Renal cortical epithelial cell (primary cell): ENCODE measurements at regions not wholly inside any gene's neighbourhood (a gene's known extent, or its start where the extent isn't known, plus 50 kb on each side); places are given as distances from the start of the nearest gene placed in this dataset.

Source experiments
- DNase-seq: peaks from one replicate; pipeline ENCODE4 v3.0.0-alpha.2; 2011; ENCODE audit warnings: low read depth

DNA sequence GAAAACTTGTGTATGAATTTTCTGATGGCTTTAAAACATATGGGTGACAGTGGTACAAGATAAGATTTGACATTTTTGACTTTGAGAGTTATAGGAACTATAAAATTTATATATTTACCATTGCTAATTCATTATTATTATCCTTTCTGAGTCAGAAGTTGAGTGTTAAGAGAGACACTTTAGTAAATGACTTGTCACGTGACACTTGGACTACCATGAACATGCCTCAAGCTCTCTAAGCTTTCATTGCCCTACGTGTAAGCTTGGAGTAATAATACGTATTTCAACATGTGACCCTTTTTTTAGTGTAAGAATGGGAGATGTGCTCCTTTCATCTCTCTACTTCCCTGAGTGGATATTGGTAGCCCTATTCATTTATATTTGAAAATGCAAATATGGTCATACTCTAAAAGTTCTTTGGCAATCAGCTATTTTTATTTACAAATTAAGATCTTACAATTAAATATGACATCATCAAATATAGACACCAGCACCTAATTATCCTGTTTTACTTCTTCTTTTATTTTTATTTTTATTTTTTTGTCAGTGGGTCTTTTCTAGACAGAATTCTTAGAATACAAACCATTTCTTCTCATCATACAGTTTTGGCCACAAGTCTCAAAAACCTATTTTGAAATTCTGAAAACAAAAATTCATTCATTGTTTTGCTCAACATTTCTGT is 837.0 kb downstream of the PDHA2 start:
- DNase-seq = no peak

DNA sequence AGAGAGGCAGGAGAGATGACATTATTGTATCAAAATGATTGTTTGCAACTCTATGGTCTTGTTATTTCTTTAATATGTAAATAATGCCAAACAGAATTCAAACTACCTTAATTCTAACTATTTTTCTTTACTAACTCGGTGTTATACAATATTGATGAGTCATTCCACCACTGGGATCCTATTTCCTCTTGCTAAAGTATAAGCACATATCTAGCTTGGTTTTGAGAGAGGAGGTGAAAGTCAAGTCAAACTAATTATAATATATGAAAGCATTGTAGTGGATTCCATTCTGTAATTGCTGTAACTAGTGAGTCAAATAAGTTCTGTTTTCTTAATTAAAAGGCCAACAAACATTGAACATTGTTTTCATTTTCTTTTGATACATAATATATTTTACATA is 837.6 kb downstream of the PDHA2 start:
- DNase-seq = peak; percentile 30

DNA sequence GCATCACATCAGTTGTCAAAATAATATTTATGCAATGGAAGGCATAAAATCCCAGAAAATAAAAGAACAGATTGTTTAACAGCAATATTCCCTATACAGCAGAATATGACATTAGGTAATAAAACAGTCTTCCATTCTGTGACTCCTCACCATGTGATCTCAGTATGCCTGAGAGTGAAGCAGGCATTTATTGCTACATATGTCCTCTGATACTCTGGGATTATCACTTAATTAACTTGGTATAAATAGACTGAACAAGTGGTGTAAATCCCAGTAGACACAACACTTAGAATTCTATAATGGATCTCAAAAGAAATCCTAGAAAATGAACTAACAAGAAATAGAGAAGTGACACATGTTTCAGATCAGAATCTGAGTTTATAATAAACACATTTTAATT is 841.3 kb downstream of the PDHA2 start:
- no peak for DNase-seq

DNA sequence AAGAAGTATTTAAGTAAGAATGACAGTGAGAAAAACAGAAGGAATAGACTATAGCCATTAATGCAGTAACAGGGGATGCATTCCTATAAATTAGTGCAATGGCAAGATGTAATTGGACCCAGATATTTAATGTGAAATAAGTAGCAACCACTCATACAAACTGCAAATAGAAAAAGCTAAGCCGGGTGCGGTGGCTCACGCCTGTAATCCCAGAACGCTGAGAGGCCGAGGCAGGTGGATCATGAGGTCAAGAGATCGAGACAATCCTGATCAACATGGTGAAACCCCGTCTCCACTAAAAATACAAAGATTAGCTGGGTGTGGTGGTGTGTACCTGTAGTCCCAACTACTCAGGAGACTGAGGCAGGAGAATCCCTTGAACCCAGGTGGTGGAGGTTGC is 845.8 kb downstream of the PDHA2 start:
- no peak for DNase-seq

DNA sequence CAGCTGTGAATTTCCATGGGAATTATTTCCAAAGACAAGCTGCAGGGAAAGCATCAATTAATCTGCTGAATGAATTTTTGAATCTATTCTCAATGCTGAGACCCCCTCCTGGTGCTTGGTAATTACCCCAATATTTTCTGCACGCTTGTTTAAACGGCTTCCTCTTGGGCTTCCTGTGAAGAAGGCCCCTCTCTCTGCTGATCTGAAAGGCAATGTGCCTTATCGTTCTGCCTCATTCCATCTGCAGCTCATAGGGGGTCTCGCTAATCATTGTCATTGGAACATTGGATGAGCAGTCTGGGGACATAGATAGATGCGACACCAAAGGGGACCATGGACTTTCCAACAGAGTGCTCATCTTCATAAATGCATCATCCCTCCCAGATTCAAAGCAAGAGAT is 851.6 kb downstream of the PDHA2 start:
- no peak for DNase-seq

DNA sequence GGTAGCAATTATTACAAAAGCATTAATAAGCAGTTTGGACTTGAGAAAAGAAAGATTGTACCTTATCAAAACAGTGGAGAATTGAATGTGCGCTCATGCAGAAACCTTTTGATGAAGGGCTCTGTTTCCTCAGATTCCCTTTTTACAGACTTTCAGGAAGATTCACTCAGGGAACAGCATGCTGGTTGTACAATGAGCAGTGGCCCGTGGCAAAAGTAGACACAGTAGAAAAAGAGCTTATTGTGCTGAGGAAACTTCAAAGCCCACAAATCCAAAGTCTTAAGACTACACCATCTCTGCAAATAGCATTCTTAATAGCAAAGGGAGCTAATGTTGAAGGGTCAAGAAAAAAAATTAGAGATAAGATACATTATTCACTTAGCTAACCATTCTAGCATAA is 858.9 kb downstream of the PDHA2 start:
- DNase-seq = peak; percentile 20

DNA sequence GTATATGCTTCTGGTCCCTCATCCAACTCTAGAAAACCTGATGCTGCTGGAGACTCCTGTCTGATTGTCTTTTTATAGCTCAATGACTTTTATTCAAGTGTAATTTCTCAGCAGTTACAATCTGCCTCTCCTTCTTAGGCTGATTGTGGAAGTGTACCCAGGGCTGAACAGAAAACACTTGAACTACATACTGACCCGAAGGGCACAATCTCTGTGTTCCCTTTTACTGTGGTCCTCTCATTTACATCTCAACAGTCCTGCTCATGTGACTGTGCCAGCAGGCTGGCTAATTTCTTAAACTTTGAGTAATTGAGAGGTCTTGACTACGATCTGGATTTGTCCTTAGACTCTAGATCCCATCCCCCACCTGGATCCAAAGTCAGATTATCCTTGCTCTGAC is 863.4 kb downstream of the PDHA2 start:
- no peak for DNase-seq

DNA sequence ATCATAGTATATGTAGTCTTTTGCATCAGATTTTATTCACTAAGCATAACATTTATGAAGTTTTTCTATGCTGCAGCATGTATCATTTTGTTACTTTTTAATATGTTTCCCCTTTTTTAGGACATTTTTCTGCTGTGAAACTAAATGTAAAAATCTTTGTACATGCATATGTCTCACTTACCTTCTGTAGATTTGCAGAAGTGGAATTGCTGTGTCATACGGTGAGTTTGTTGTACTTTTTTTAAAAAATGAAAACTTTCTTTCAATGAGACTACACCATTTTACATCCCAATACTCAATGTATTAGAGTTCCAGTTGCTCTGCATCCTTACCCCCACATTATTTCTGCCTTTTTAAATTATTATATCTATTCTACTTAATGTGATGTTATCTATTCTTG is 868.9 kb downstream of the PDHA2 start:
- no peak for DNase-seq

DNA sequence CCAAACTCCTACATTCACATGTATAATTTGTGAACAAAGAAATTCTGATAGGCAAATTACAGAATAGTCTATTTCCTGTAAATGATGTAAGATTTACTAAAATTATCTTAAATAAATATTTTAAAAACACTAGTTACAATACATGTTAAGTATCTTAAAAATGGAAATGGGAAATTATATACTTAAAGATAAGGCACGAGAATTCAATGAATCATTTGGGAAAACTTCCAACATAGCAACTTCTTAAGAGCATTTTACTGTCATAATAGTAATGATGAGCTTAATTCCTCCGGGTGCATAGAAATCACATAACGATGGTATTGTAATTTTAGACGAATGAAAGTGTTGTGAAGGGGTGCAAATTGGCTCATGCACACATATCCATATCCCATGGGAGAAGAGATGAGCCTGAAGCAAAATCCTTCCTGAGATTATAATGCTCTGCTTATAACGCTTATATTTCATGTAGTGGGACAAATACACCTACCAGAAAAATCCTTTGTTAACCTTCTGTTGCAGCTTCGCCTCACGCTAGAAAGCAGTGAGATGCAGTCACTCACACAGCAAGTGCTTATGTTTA is 873.5 kb downstream of the PDHA2 start:
- no peak for DNase-seq

DNA sequence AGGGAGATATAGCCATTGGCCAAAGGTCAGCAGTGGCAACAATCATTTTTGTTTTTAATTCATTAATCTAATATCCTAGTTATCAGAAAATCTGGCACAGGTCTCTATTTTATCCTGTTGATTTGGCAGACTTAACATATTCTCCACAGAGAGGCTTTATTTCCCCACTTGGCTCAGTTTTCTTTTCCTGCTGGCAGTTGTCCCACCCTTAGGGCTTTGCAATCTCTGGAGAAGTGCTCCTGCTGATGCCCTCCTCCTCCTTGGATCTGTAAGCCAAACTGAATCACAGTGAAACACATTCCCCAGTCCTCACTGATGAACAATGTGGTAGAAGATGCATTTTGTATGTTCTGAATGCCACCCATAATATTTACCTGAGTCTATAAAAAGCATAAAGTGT is 889.7 kb downstream of the PDHA2 start:
- DNase-seq = no peak

DNA sequence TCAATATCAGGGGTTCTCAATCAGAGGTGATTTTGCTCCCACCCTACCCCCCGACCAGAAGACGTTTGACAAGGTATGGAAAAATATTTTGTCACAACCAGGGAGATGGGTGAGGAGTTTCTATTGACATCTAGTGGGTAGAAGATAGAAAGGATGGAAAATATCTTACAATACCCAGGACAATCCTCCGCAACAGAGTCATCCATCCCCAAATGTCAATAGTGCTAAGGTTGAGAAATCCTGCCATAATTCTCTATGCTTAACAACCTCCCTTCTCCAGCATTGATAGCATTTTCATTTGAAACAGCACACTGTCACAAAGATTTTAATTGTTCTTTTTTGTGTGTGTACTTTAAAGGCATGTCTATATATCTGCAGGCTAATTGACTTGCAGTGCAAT is 890.5 kb downstream of the PDHA2 start:
- DNase-seq = no peak

DNA sequence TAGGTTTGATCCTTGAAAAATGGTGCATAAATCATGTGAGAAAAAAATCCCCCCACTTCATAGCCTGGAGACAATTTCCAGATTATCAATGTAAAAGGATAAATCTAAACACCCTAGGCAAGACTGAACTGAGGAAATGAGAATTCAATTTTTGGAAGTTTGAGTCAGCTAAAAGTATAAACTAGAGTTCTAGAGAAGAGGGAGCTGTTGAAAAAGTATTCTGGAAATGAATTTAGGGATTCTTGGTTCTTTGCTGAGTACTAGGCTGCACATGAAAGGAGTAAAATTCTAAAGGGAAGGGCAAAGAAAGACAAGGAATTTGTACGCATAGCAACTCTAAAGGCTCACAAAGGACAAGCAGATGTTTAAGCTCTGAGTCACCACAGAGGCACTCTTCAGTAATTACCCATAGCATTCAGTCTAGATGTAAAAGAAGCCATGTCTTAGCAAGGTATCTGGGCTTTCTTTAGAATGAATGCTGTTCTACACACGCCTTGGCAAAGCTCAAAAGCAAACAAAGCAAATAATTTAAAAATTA is 896.5 kb downstream of the PDHA2 start:
- DNase-seq = peak; percentile 70

DNA sequence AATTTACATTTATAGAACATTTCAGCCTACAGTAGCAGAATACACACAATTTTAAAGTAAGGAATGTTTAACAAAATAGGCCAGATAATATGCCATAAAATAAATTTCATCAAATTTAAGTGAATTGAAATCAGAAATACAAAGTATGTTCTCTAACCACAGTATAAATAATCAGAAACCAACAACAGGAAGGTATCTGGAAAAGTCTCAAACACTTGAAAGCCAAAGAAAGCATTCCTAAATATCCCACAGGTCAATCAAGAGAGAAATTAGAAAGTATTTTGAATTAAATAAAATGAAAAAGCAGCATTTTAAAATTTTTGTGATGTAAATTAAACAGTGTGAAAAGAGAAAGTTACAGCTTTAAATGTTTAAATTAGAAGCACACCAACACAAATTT is 899.2 kb downstream of the PDHA2 start:
- no peak for DNase-seq

DNA sequence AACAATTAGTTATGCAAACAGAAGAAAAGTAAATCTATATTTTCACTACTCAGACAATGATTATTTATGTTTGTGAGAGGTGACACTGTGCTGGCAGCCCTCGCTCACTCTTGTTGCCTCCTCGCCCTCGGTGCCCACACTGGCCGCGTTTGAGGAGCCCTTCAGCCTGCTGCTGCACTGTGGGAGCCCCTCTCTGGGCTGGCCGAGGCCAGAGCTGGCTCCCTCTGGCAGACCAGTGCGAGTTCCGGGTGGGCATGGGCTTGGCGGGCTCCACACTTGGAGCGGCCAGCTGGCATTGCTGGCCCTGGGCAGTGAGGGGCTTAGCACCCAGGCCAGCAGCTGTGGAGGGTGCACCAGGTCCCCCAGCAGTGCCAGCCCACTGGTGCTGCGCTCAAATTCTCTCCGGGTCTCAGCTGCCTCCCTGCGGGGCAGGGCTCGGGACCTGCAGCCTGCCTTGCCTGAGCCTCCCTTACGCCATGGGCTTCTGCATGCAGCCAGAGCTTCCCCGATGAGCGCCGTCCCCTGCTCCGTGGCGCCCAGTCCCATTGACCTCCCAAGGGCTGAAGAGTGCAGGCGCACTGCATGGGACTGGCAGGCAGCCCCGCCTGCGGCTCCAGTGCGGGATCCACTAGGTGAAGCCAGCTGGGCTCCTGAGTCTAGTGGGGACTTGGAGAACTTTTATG is 902.6 kb downstream of the PDHA2 start:
- no peak for DNase-seq

DNA sequence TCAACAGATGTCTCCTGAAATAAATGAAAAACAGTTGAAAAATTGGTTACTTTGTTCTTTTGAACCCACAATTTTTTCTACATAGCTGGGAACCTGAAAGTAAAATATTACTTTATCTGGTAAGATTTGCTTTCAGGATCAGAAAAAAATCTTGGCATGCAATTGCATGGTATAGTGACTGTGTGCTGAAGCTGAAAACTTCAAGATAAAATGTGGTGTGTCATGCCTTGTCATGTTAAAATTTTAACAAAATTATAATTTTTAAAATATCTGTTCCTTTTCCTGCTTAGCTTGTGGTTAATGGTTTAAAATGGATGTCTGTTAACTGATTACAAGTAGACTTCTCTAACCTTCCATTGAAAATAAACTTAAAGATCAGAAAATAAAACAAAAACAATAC is 904.8 kb downstream of the PDHA2 start:
- no peak for DNase-seq

DNA sequence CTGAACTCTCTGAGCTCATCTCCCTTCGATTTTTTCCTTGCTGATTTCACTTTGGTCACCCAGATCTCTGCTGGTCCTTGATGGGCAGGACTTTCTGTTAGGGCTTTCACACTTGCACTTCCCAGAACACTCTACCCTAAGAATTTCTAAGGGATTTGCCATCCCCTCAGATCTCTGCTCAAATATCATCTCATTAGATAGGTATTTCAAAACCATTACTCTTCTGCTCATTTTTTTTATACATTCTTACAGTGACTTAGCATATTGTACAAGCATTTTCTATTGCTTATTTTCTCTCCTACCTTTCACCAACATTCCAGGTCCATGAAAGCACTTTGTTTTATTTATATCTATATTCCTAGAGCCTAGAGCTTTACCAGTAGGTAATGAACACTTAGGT is 913.3 kb downstream of the PDHA2 start:
- no peak for DNase-seq

DNA sequence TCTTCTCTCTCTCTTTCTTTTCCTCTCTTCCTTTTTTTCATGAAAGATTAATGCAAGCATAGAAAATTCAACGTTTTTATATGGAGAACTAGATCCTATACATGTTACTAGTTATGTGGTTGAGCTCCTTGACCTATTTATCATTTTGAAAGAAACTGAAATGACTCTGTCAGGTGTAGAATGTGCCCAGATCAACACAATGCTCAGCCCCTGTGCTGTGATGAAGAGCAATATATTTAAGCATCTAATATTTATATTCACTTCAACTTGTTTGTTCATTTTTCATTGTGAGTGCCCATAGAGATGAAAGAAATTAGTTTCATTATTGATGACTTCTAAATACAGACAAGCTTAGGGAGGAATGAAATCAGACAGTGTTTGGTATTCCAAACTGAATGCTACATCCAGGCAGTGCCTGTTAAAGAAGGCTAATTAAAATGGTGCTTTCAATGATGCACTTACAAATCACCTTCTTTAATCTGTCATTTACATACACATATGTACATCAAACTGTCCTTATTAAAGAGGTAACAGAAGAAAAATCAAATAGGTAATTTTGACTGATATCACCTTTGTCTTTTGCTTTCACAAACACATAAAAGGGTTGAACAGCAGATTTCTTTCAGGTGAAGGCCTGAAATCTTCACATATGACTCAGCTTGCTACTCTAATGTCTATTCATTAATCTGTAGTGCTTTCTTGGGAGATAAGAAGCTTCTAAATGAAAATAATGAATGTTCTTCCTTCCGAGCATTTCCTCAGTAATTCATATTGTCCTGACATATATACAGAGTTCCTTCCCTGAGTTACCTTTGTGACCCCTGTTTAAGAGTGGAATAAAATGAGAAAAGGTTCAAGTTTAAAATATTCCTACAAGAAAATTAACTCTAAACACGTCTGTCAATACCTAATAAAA is 915.9 kb downstream of the PDHA2 start:
- no peak for DNase-seq

DNA sequence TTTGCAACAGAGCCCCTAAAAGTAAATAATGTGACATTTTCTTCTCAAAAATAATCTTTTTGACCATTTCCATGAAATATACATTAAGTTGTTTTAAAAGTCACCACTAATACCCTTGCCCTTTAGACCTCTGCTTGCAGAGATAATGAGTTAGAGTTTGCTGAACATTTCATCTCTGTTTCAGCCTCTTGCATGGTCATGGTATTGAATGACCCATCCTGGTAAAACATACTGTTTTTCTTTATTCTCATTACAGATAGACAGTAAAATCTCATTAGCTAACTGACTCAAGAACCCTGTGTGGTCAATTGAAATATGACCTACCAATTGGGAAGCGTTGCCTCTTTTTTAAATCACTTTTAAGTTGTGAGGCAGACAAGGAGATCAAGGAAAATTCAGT is 916.7 kb downstream of the PDHA2 start:
- DNase-seq = no peak

DNA sequence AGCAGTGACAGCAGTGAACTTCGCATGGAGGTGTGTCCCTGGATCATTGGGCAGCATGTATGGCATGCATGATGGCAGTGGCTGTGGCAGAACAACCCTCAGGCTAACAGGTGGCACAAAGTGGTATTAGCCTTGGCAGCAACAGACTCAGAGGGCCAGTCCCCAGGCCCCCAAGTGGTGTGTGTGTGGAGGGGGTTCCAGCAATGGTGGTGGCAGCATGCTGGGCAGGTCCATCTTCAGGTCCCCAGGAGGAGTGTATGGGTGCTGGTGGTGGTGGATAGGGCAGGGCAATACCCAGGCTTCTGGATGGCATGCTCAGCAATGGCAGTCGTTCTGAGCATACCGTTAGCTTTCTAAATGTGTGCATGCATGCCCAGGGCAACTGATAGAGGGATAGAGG is 923.7 kb downstream of the PDHA2 start:
- DNase-seq = no peak

DNA sequence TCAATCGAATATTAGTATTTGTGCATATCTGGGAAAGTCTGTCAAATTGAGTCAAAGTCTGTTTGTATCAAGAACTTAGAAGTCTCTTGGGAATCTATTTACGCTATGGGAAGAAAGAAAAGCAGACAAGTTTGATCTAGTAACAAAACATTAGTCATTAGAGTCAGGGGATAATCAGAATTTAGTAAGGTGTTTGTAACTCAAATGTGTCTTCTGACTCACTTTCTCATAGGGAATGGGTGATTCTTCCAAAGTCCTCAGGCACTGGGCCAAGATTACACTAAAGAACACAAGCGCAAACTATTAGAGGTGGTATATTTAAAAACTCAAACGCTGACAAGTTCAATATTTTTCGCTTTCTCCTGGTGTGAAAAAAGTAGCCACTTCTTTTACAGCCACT is 926.5 kb downstream of the PDHA2 start:
- no peak for DNase-seq

DNA sequence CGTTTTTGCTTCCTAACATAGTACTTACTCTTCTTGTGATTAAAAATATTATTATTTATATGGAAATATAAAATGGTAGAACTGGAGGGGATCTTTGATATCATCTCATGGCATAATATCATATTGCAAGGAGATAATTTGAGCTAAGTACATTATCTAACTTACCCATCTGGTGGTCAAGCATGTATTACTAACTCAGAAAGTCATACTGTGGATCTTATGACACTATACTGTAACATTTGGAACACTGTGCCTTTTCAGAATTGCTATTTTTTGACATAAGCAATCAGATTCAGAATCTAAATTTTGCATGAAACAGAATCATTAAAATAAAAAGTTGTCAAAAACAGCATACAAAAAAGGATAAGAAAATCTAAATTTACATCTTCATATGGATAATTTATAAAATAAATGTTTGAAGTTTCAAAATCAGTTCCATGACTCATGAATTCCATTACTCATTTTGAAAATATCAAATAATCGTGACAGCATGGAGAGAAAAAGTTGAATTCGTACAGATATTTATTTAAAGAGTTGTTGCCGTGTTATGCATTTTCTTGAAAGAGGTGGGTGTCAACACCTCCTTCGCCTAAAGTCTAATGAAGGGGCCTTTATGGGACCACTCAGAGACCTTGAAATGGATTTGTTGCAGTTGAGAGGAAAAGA is 928.1 kb downstream of the PDHA2 start:
- no peak for DNase-seq

DNA sequence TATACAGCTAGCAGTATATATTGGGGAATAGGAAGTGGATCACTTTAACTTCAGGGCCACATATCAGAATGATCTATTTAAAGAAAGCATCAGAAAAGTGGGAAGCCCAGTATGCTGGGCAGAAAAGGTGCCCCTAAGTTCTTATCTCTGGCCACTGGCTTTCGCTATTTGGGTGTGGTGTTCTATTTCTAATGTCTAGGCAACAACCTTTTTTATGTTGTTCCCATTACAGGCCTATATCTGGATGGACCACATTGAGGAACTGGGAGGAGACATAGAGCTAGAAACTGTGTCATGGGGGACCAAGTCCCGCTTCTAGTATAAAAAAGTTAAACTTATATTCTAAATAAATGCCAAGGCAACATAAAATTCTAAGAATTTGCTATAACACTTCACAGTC is 935.6 kb downstream of the PDHA2 start:
- no peak for DNase-seq
